Small intestine (tissue), 7 donors: ENCODE measurements at regions not wholly inside any gene's neighbourhood (a gene's known extent, or its start where the extent isn't known, plus 50 kb on each side); places are given as distances from the start of the nearest gene placed in this dataset.
"Not testable (repeated sequence)": the region's sequence is repeated elsewhere in the genome, so short reads cannot be mapped to it uniquely, and the experiment has no call there.

Experiments
- DNase-seq, 2 donors: peaks; one replicate each; pipeline versions ENCODE4 v3.0.0 to v3.0.0-alpha.2; 2013
- FAIRE-seq: peaks from 2 replicates; lab custom pipeline; 2012; peaks lifted over from hg19 to GRCh38; lab: Jason Lieb, UNC
- H3K27ac ChIP-seq, 3 donors: one replicate each; pipeline ENCODE4 v1.5.1; 2013; ENCODE audit warnings: low read length in 2 of 3, mild to moderate bottlenecking in 2 of 3, control low read depth in 1 of 3, inconsistent platforms in 1 of 3, low read depth in 1 of 3, moderate library complexity in 1 of 3
- H3K27me3 ChIP-seq, 3 donors: one replicate each; pipeline ENCODE4 v1.6.1; 2013; ENCODE audit warnings: low read length in 3 of 3, inconsistent platforms in 1 of 3; ENCODE audit not compliant: control insufficient read depth in 3 of 3, insufficient read depth in 3 of 3
- H3K36me3 ChIP-seq, 3 donors: one replicate each; pipeline ENCODE4 v1.6.1; 2013; ENCODE audit warnings: low read length in 3 of 3, inconsistent platforms in 1 of 3, low read depth in 1 of 3, mild to moderate bottlenecking in 1 of 3, moderate library complexity in 1 of 3; ENCODE audit not compliant: control insufficient read depth in 3 of 3, insufficient read depth in 2 of 3
- H3K4me1 ChIP-seq, 3 donors: one replicate each; pipeline ENCODE4 v1.6.1; 2013; ENCODE audit warnings: low read length in 2 of 3, inconsistent platforms in 1 of 3, low read depth in 1 of 3, mild to moderate bottlenecking in 1 of 3, moderate library complexity in 1 of 3; ENCODE audit not compliant: control insufficient read depth in 3 of 3, insufficient read depth in 2 of 3
- H3K4me3 ChIP-seq, 3 donors: one replicate each; pipeline ENCODE4 v1.5.1; 2013; ENCODE audit warnings: low read length in 3 of 3, control low read depth in 1 of 3, inconsistent platforms in 1 of 3, low read depth in 1 of 3, mild to moderate bottlenecking in 1 of 3, moderate library complexity in 1 of 3
- H3K9me3 ChIP-seq, 2 donors: one replicate each; pipeline ENCODE4 v1.6.1; 2013; ENCODE audit warnings: low read depth in 1 of 2, low read length in 1 of 2; ENCODE audit not compliant: control insufficient read depth in 2 of 2, insufficient read depth in 1 of 2
- WGBS, 3 donors: extraction: QIAGEN DNeasy Blood & Tissue Kit; methylation state at CpG; one replicate each; pipeline ENCODE4 v1.1.7; 2013; 5-methylcytosine and 5-hydroxymethylcytosine counted together
- donor health status: healthy with polysubstance abuse.
- donor health status: control.
- donor health status: control.
- donor health status: Bipolar disorder and iron deficiency.
- donor health status: healthy.

GRCh38 chr7:130789436-130789835 is 55.4 kb upstream of the KLF14 start:
- FAIRE-seq: no peak
- Histone ChIP-seq H3K36me3 (no peaks in the 10 kb centered on the region), H3K27ac (no peak overlapping the region), H3K9me3 (no peaks in the 10 kb centered on the region), H3K4me3 (no peak overlapping the region), H3K27me3 (no peaks in the 10 kb centered on the region), H3K4me1 (no peaks in the 10 kb centered on the region)
- DNase-seq: no peak
- 51 to 78% (median 60%) methylated on average over 3 of the region's 3 CpGs for WGBS, 3 donors

- Histone ChIP-seq H3K27ac (no peak overlapping the region), H3K4me1 (no peaks in the 10 kb centered on the region), H3K36me3 (no peaks in the 10 kb centered on the region), H3K27me3 (no peaks in the 10 kb centered on the region), H3K9me3 (no peaks in the 10 kb centered on the region), H3K4me3 (no peak overlapping the region)
- no peak for FAIRE-seq
- DNase-seq: no peak
- WGBS, 3 donors: 81 to 87% (median 83%) methylated on average over 4 of the region's 4 CpGs
Observed at GRCh38 chr7:130791746-130792145, 57.7 kb upstream of the KLF14 start.

GRCh38 chr7:130793855-130794618 is 60.0 kb upstream of the KLF14 start:
- Histone ChIP-seq H3K27ac (no peak overlapping the region), H3K4me1 (no peaks in the 10 kb centered on the region), H3K4me3 (no peak overlapping the region), H3K9me3 (no peaks in the 10 kb centered on the region), H3K27me3 (no peaks in the 10 kb centered on the region), H3K36me3 (no peaks in the 10 kb centered on the region)
- DNase-seq: no peak
- no peak for FAIRE-seq
- 62 to 79% (median 67%) methylated on average over 9 of the region's 9 CpGs for WGBS, 3 donors

GRCh38 chr7:130794619-130794922 is 60.6 kb upstream of the KLF14 start:
- H3K9me3 ChIP-seq: no peaks in the 10 kb centered on the region
- FAIRE-seq (no peak), DNase-seq (no peak)
- no peaks in the 10 kb centered on the region for H3K4me1 ChIP-seq
- no peaks in the 10 kb centered on the region for H3K36me3 ChIP-seq
- H3K27me3 ChIP-seq: no peaks in the 10 kb centered on the region
- 71 to 90% (median 84%) methylated on average over 3 of the region's 3 CpGs for WGBS, 3 donors
- no peak overlapping the region for H3K4me3 ChIP-seq
- H3K27ac ChIP-seq: no peak overlapping the region

- H3K36me3 ChIP-seq, H3K27ac ChIP-seq, DNase-seq, FAIRE-seq, H3K4me3 ChIP-seq, H3K9me3 ChIP-seq, H3K4me1 ChIP-seq, H3K27me3 ChIP-seq: not testable (repeated sequence)
- WGBS, 3 donors: 65 to 99% (median 96%) methylated on average over 2 of the region's 2 CpGs
Observed at GRCh38 chr7:130796425-130796824, 62.4 kb upstream of the KLF14 start.

GRCh38 chr7:130803127-130803526 is 69.1 kb upstream of the KLF14 start:
- FAIRE-seq (no peak), DNase-seq (no peak)
- Histone ChIP-seq H3K27me3 (no peaks in the 10 kb centered on the region), H3K27ac (no peak overlapping the region), H3K9me3 (no peaks in the 10 kb centered on the region), H3K36me3 (no peaks in the 10 kb centered on the region), H3K4me1 (no peaks in the 10 kb centered on the region), H3K4me3 (no peak overlapping the region)
- 52 to 60% (median 58%) methylated on average over 3 of the region's 3 CpGs for WGBS, 3 donors

GRCh38 chr7:130804220-130804619 is 70.2 kb upstream of the KLF14 start:
- no peak for FAIRE-seq

GRCh38 chr7:130812819-130813218 is 78.8 kb upstream of the KLF14 start:
- not testable (repeated sequence) for H3K9me3 ChIP-seq, H3K27me3 ChIP-seq, H3K36me3 ChIP-seq, DNase-seq, H3K27ac ChIP-seq, H3K4me1 ChIP-seq, H3K4me3 ChIP-seq, FAIRE-seq
- 75 to 91% (median 84%) methylated on average over 4 of the region's 4 CpGs for WGBS, 3 donors

More at GRCh38 chr7:130804220-130804619, 70.2 kb upstream of the KLF14 start:
- H3K9me3 ChIP-seq: no peaks in the 10 kb centered on the region
- H3K27ac ChIP-seq: no peak overlapping the region
- 53 to 68% (median 53%) methylated on average over 3 of the region's 3 CpGs for WGBS, 3 donors
- H3K36me3 ChIP-seq: no peaks in the 10 kb centered on the region
- H3K4me1 ChIP-seq: no peaks in the 10 kb centered on the region
- DNase-seq: no peak
- H3K4me3 ChIP-seq: no peak overlapping the region
- no peaks in the 10 kb centered on the region for H3K27me3 ChIP-seq

GRCh38 chr7:130814778-130815335 is 80.8 kb upstream of the KLF14 start:
- H3K27ac ChIP-seq: no peak overlapping the region
- H3K9me3 ChIP-seq: peaks cover 0 to 3% of the 10 kb centered on the region in 2 donors
- FAIRE-seq (no peak), DNase-seq (no peak)
- H3K27me3 ChIP-seq: no peaks in the 10 kb centered on the region
- H3K4me3 ChIP-seq: no peak overlapping the region
- 56 to 63% (median 57%) methylated on average over 2 of the region's 2 CpGs for WGBS, 3 donors
- H3K4me1 ChIP-seq: no peaks in the 10 kb centered on the region
- H3K36me3 ChIP-seq: no peaks in the 10 kb centered on the region
